ENCODE measurements at regions not wholly inside any gene's neighbourhood (a gene's known extent, or its start where the extent isn't known, plus 50 kb on each side); places are given as distances from the start of the nearest gene placed in this dataset.
"Not testable (repeated sequence)": the region's sequence is repeated elsewhere in the genome, so short reads cannot be mapped to it uniquely, and the experiment has no call there.

GRCh38 chr1:120629832-120630455 lies 93.8 kb upstream of the NBPF26 start:
- not testable (repeated sequence) for TF ChIP-seq CTCF, POLR2AphosphoS5, POLR2A (IDR thresholded peaks at IDR 0.05)

Data from suprapubic skin (tissue), 4 donors.